ENCODE measurements at regions not wholly inside any gene's neighbourhood (a gene's known extent, or its start where the extent isn't known, plus 50 kb on each side); places are given as distances from the start of the nearest gene placed in this dataset.

- Histone ChIP-seq H3K4me2 (no peak overlapping the region), H3K79me2 (ENCODE audit: low read depth) (no peaks in the 10 kb centered on the region), H4K20me1 (ENCODE audit: insufficient read depth) (no peaks in the 10 kb centered on the region), H3K27me3 (ENCODE audit: insufficient read depth, low read depth) (no peaks in the 10 kb centered on the region), H3F3A (ENCODE audit: insufficient read depth, low read depth) (no peaks in the 10 kb centered on the region), H3K36me3 (ENCODE audit: low read depth) (no peaks in the 10 kb centered on the region), H3K27ac (no peak overlapping the region), H3K4me1 (replicated peaks; ENCODE audit: insufficient read depth) (no peaks in the 10 kb centered on the region), H3K9me2 (ENCODE audit: insufficient read depth) (no peaks in the 10 kb centered on the region; the same call in 1 of the 2 replicates), H3K4me3 (no peak overlapping the region), H3K9me3 (ENCODE audit: insufficient read depth, low read depth) (no peaks in the 10 kb centered on the region), H2AFZ (no peak overlapping the region)
- no peak for DNase-seq
- TF ChIP-seq CTCF (conservative IDR thresholded peaks at IDR 0.05) = no peak
- no peak for TF ChIP-seq EZH2 (IDR thresholded peaks at IDR 0.05; ENCODE audit: low read depth)
- intact Hi-C loops (cut with micrococcal nuclease; ENCODE audit: unreplicated experiment) = no loop called here
- BruUV-seq (replicated peaks) = no TSS peak
- POLR2A ChIA-PET (ENCODE audit: unreplicated experiment) = no interaction called here
- CTCF ChIA-PET = no interaction called here
These were observed 68.3 kb upstream of the TNFRSF21 start for GRCh38 chr6:47377971-47378370.

- Histone ChIP-seq H3K9me3 (ENCODE audit: insufficient read depth, low read depth) (no peaks in the 10 kb centered on the region; the same call in 1 of the 2 replicates), H3K79me2 (ENCODE audit: low read depth) (no peaks in the 10 kb centered on the region), H2AFZ (no peak overlapping the region), H3K27me3 (ENCODE audit: insufficient read depth, low read depth) (no peaks in the 10 kb centered on the region), H4K20me1 (ENCODE audit: insufficient read depth) (no peaks in the 10 kb centered on the region), H3K4me1 (replicated peaks; ENCODE audit: insufficient read depth) (no peaks in the 10 kb centered on the region), H3K27ac (no peak overlapping the region), H3K4me3 (no peak overlapping the region), H3K4me2 (no peak overlapping the region), H3K9me2 (ENCODE audit: insufficient read depth) (no peaks in the 10 kb centered on the region), H3F3A (ENCODE audit: insufficient read depth, low read depth) (no peaks in the 10 kb centered on the region), H3K36me3 (ENCODE audit: low read depth) (no peaks in the 10 kb centered on the region)
- intact Hi-C loops (cut with micrococcal nuclease; ENCODE audit: unreplicated experiment) = no loop called here
- no TSS peak for BruUV-seq (replicated peaks)
- CTCF ChIA-PET = no interaction called here
- no peak for DNase-seq
- POLR2A ChIA-PET (ENCODE audit: unreplicated experiment) = no interaction called here
- no peak for TF ChIP-seq EZH2 (IDR thresholded peaks at IDR 0.05; ENCODE audit: low read depth)
- no peak for TF ChIP-seq CTCF (conservative IDR thresholded peaks at IDR 0.05)
These were observed 69.6 kb upstream of the TNFRSF21 start for GRCh38 chr6:47379328-47379727.

- H3K9me3 ChIP-seq (ENCODE audit: insufficient read depth, low read depth) = no peaks in the 10 kb centered on the region; the same call in 1 of the 2 replicates
- H2AFZ ChIP-seq = no peak overlapping the region
- no peaks in the 10 kb centered on the region for H3K36me3 ChIP-seq (ENCODE audit: low read depth)
- ChIA-PET POLR2A (ENCODE audit: unreplicated experiment) (no interaction called here), CTCF (no interaction called here)
- intact Hi-C loops (cut with micrococcal nuclease; ENCODE audit: unreplicated experiment) = no loop called here
- no peaks in the 10 kb centered on the region for H3F3A ChIP-seq (ENCODE audit: insufficient read depth, low read depth)
- H3K9me2 ChIP-seq (ENCODE audit: insufficient read depth) = no peaks in the 10 kb centered on the region
- DNase-seq = no peak
- H4K20me1 ChIP-seq (ENCODE audit: insufficient read depth) = no peaks in the 10 kb centered on the region
- TF ChIP-seq EZH2 (IDR thresholded peaks at IDR 0.05; ENCODE audit: low read depth) = no peak
- no peak for TF ChIP-seq CTCF (conservative IDR thresholded peaks at IDR 0.05)
- no peak overlapping the region for H3K4me3 ChIP-seq
- H3K79me2 ChIP-seq (ENCODE audit: low read depth) = no peaks in the 10 kb centered on the region
- H3K27ac ChIP-seq = no peak overlapping the region
- H3K4me1 ChIP-seq (replicated peaks; ENCODE audit: insufficient read depth) = no peaks in the 10 kb centered on the region
- H3K4me2 ChIP-seq = no peak overlapping the region
- no peaks in the 10 kb centered on the region for H3K27me3 ChIP-seq (ENCODE audit: insufficient read depth, low read depth)
- no TSS peak for BruUV-seq (replicated peaks)
These were observed 70.5 kb upstream of the TNFRSF21 start for GRCh38 chr6:47380251-47380650.
